Activated T-cell treated with anti-CD3 and anti-CD28 coated beads for 4 hours (primary cell): ENCODE measurements at regions not wholly inside any gene's neighbourhood (a gene's known extent, or its start where the extent isn't known, plus 50 kb on each side); places are given as distances from the start of the nearest gene placed in this dataset.

Experiments used
- DNase-seq: peaks from one replicate; pipeline ENCODE4 v3.0.0-alpha.2; 2020

- DNase-seq: no peak
Observed at GRCh38 chr5:68494771-68495170, 279.2 kb downstream of the PIK3R1 start.

- no peak for DNase-seq
Observed at GRCh38 chr5:68499987-68500386, 284.4 kb downstream of the PIK3R1 start.

GRCh38 chr5:68500813-68501212 is 285.3 kb downstream of the PIK3R1 start:
- DNase-seq: no peak

GRCh38 chr5:68502531-68502930 is 287.0 kb downstream of the PIK3R1 start:
- no peak for DNase-seq

- DNase-seq: no peak
Observed at GRCh38 chr5:68504306-68504705, 288.8 kb downstream of the PIK3R1 start.

GRCh38 chr5:68505917-68506860 is 290.6 kb downstream of the PIK3R1 start:
- no peak for DNase-seq

- no peak for DNase-seq
Observed at GRCh38 chr5:68515514-68515913, 300.0 kb downstream of the PIK3R1 start.

GRCh38 chr5:68518286-68518685 is 302.7 kb downstream of the PIK3R1 start:
- DNase-seq: no peak

GRCh38 chr5:68519143-68519542 is 303.6 kb downstream of the PIK3R1 start:
- no peak for DNase-seq

GRCh38 chr5:68521776-68522175 is 306.2 kb downstream of the PIK3R1 start:
- no peak for DNase-seq

GRCh38 chr5:68522863-68523262 is 307.3 kb downstream of the PIK3R1 start:
- no peak for DNase-seq

- DNase-seq: no peak
Observed at GRCh38 chr5:68528821-68529273, 313.3 kb downstream of the PIK3R1 start.

- DNase-seq: no peak
Observed at GRCh38 chr5:68529581-68529980, 314.0 kb downstream of the PIK3R1 start.

- DNase-seq: no peak
Observed at GRCh38 chr5:68531970-68532369, 316.4 kb downstream of the PIK3R1 start.

- no peak for DNase-seq
Observed at GRCh38 chr5:68533051-68533450, 317.5 kb downstream of the PIK3R1 start.

- DNase-seq: no peak
Observed at GRCh38 chr5:68533571-68534084, 318.1 kb downstream of the PIK3R1 start.

GRCh38 chr5:68534131-68534940 is 318.8 kb downstream of the PIK3R1 start:
- DNase-seq: no peak

- DNase-seq: no peak
Observed at GRCh38 chr5:68534956-68535520, 319.5 kb downstream of the PIK3R1 start.

GRCh38 chr5:68538814-68539420 is 323.4 kb downstream of the PIK3R1 start:
- no peak for DNase-seq

- no peak for DNase-seq
Observed at GRCh38 chr5:68540798-68541590, 325.4 kb downstream of the PIK3R1 start.

GRCh38 chr5:68542207-68542606 is 326.7 kb downstream of the PIK3R1 start:
- no peak for DNase-seq

GRCh38 chr5:68543212-68543611 is 327.7 kb downstream of the PIK3R1 start:
- no peak for DNase-seq
